GM19452 (cell line): ENCODE measurements at regions not wholly inside any gene's neighbourhood (a gene's known extent, or its start where the extent isn't known, plus 50 kb on each side); places are given as distances from the start of the nearest gene placed in this dataset.

ENCODE experiments used
- ATAC-seq: cut with Tn5 transposase; IDR thresholded peaks from one replicate; pipeline ENCODE4 v1.9.1; 2021; ENCODE audit not compliant: unreplicated experiment

DNA sequence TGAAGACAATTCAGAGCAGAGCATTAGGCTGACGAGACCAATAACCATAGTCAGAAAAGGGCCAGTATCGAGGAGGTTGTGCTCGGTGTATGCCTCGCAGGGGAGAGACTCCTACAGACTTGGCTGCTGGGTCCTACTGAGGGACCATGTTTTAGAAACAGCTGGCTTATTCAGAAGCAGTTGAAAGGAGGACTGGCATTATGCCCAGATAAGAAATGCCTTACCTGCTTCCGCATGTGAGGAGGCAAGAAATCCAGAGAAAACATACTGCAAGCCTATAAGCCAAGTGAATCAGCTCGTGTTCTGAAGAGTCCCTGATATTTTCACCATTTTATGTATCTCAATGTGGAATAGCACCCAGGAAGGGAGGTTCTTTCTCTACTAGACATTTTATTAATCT, 434.7 kb downstream of the GRB14 start:
- ATAC-seq, result no peak

DNA sequence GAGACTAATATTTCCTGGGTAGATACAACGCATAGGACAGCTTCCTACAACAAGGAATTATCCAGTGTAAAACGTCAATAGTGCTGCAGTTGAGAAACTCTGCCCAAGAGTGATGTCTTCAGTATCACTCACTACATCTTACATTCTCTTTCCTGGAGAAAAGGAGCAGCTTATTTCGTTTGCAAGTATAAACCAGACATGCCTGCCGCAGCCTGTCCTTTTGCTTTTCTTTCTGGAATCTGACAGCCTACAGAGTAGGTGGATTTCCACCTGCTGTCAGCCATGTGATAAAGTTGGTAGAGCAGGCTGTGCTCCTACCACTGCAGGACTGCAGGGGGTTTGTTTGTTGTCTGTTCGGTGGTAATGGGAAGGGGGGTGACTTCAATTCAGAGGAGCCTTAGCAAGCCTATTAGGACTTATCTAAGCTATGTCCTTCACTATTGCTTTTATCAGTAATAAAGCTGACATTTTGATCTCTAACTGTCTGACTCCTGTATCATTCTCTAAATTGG, 439.1 kb downstream of the GRB14 start:
- no peak for ATAC-seq

DNA sequence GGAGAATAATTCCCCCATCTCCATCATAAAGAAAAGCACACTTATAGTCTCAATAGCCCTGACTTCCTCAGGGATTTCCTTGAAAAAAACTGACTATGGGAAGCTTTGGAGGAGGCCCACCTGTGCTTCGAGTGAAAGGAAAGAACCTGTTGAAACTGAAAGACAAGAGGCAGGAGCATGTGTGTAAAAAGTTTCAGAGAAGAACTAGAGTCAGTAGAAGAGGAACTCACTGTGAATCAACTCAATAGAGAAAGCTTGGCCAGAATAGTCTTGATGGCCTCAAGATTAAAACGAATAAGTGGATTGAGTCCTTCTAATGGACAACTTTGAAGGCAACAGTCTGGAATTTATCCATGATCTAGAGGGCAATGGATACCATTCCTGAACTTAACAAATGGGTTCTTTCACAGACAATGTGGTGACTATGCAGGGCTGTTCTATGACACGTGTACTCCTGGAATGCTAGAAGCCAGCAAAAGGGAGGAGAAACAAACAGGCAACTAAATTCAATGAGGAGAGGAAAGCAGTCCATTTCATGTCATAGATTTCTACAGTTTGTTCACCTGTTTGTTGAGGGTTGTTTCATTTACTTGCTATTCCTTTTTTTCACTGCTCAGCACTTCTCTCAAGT, 442.3 kb downstream of the GRB14 start:
- no peak for ATAC-seq

DNA sequence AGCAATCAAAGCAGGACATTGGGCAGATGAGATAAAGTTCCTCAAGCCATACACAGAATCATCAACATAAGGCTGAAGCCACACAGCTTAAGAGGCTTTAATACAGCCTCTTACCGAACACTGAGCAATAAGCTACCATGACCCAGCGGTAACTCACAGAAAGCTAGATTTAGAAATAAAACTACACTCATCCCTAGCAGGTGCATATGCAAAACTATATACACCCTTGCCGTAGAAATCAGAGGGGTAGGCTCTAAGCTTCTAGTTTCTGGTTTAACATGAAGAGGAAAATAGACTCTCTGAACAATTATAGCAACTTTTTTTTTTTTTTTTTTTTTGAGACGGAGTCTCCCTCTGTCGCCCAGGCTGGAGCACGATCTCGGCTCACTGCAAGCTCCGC, 428.8 kb upstream of the FIGN start:
- no peak for ATAC-seq

DNA sequence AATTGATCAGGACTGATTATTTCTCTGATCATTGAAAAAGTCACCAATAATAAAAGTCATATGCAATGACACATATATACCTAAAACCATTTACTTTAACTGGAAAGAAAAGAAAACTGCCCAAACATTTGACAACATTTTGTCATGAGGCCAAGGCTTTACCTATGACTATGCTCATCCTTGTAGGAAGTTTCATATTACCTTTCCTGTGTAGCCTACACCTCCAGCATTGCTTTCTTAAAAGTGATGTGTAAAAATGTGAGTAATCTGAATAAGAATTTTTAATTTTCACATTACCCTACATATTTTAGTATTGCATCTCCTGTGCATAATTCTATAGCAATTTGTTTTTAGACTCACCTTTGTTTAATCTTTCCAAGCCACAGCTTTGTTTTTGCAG, 419.8 kb upstream of the FIGN start:
- ATAC-seq, result no peak

DNA sequence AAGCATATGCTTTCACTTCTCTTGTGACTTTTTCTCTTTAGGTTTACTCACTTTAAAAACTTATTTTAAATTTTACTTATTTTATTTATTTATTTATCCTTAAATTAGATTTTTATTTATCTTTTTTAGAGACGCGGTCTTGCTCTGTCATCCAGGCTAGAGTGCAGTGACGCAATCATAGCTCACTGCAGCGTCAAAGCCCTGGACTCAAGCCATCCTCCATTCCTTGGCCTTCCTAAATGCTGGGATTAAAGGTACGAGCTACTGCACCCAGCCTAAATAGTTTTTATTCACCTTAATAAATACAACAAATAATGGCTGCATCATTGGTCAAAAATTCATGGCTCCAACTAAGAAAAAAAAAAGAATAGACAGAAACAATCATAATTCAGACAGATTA, 415.7 kb upstream of the FIGN start:
- ATAC-seq, result no peak

DNA sequence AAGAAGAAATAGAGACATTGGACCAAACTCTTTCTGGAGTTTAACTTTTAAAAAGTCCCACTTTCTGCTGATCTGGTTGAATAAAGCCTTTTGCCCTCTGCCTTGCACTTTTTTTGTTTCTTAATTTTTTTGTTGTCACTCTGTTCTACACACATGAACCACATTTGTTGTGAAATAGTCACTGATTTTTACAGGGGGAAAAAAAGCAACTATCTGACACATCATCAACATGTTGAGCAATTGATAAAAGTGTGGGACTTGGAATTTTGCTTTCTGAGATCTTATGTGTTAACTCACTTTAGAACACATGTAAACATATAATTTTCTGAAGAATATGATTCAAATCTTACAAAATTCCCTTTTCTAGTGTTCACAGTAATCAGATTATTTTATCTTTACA, 414.8 kb upstream of the FIGN start:
- no peak for ATAC-seq

DNA sequence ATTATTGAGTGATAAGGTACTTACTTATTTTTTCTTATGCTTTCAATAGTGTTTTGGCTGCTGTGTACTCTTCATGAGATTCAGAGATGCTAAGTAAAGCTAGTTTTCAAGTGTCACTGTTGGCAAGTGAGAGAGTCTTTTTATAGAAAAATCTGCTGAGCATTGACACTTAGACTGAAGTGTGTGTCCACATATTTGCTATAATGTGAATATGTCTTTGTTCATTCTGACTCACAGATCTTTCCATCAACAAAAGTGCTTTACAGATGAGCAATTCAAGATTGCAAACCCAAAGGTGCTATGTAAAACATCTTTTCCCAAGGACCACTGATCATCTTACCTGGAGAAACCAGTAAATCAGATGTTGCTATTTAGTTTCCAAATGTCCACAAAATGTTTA, 410.6 kb upstream of the FIGN start:
- ATAC-seq, result no peak

DNA sequence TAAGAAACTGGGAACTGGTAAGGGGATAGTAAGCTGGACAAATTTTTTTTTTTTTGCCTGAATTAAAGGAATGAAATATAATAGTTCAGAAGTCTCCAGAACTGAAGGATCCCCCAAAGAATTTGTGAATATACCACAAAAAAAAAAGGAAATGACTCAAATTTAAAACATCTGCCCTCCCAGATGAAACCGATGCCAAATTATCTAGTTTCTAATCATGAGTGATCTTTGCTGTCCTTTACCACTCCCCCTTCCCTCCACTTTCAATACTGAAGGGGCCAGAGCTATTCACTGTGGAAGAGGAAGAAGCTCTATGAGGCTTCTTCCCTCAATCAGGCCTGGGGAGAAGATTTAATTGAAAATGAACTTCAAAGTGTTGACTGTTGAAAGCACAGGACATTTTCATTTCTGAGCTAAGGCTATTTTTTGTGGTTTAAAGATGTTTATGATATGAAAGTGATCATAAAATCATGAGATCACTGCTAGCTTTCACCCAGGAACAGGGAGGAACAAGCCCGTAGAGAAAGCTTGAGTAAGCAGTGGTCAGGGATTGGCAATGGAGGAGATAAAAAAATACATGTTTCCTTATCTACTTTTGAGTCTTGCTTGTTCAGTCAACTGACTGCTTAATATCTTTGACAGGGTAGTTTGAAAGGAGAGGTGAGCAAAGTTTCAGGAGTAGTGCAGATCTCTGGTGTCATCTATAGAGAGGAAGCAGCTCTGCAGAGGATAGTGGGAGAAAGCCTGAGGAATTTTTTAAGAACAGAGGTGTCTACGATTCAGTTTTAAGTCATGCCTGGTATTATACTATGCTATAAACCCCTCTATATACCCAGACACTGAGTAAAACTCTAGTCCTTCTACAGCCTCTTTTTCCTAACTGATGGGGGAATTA, 409.5 kb upstream of the FIGN start:
- no peak for ATAC-seq

DNA sequence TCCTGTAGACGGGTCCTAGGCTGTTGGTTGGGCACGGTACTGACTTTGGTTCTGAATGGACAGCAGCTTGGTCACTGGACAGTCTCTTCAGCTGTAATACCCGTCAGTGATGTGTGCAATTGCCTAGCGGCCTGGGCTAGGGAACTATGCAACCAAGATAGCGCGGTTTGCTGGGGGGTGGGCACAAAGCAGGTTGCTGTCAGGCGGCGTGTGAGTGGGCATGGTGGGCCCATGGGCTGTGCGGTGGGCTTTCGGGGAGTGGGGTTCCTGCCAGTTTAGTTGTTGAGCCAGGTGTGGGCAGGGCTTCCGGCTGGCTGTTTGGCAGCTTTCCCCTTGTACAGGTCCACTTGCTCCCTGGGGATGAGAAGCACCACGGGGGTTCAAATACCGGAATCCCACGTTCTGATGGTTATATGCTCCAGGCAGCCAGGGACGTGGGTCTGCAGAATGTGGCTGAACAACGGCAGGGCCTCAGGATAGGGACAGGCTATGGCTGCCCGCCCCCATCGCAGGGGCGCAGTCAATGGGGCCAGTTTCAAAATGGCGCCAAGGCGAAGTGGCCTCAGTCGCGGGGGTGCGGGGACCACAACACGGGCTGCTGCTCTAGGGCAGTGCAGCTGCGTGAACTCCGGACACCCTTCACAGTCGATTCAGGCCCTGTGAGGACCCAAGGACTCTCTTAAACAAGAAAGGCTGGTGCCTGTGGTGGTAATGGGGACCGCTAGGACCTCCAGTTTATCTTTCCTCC, 407.5 kb upstream of the FIGN start:
- no peak for ATAC-seq

DNA sequence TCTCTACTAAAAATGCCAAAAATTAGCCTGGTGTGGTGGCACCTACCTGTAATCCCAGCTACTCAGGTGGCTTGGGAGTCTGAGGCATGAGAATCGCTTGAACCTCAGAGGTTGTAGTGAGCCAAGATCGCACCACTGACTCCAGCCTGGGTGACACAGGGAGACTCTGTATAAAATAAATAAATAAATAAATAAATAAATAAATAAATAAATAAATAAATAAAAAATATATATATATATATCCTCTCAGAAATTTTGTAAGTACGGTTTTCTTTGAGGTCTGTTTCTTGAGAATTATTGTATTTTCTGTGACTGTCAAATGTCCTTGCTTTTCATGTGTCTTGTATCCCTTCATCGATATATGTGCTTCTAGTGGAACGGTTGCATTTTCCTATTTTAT, 406.9 kb upstream of the FIGN start:
- ATAC-seq, result no peak

DNA sequence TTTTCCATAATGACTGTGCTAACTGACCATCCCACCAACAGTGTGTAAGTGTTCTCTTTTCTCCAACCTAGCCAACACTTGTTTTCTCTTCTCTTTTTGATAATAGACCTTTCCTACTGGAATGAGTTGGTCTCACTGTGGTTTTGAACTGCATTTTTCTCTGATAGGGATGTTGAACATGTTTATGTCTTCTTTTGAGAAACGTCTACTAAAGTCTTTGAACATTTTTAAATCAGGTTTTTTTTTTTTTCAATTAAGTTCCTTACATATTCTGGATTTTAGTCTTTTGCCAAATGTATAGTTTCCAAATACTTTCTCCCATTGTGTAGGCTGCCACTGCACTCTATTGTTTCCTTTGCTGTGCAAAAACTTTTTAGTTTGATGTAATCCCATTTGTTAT, 405.5 kb upstream of the FIGN start:
- no peak for ATAC-seq

DNA sequence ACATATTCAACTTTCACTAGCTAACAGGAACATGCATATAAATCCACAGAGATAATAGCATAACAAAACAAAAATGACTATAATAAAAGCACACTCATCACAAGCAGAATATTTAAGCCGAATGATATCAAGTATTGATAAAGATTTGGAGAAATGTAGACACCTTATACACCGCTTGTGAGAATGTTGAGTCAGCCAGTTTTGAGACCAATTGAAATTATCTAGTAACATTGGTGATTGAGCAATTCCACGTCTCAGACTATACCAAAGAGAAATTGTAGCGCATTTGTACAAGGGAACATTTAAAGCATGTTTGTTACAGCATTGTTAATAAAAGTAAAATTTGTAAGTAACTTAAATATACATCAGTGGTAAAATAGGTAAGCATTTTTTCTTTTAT, 402.9 kb upstream of the FIGN start:
- no peak for ATAC-seq

DNA sequence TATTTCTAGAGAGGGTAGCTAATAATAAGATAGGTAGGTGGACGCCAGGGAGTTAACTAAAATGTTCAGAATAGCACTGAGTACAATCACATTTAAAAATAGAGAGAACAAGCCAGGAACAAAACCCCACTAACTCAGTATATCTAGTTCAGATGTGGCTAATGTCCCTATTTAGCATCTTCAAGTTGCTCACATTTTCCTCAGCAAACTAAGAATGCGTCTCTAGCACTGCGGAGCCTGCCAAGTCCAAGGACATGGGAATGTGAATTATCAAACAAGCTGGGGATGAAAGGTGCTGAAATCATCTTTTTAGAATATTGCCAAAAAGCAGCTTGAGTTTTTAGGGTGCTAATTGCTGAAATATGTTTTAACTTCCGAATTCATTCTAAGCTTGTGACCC, 398.5 kb upstream of the FIGN start:
- ATAC-seq, result no peak

DNA sequence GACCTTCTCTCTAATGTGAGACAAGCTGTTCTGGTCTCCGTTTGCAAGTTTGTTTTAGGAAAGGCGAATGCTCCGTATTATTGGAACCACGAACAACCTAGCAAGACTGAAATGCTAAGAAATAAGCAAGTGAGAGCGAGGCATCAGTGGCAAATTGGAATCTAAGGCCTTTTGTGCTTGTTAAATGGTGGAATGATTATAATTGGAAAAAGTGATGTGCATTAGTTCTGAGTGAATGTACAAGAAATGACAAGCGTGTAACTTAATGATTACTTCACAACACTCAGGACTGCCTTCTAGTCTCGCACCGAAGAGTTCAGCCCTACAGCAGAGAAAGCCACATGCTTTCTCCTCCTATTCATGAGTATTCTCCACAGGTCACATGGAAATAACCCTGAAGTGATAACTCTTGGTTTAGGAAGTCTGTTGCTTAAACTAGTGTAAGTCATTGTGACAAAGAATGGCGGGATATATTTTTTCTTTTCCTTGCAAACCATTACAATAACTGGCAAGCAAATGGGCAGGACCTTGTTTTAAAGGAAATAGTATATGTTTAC, 392.2 kb upstream of the FIGN start:
- no peak for ATAC-seq

DNA sequence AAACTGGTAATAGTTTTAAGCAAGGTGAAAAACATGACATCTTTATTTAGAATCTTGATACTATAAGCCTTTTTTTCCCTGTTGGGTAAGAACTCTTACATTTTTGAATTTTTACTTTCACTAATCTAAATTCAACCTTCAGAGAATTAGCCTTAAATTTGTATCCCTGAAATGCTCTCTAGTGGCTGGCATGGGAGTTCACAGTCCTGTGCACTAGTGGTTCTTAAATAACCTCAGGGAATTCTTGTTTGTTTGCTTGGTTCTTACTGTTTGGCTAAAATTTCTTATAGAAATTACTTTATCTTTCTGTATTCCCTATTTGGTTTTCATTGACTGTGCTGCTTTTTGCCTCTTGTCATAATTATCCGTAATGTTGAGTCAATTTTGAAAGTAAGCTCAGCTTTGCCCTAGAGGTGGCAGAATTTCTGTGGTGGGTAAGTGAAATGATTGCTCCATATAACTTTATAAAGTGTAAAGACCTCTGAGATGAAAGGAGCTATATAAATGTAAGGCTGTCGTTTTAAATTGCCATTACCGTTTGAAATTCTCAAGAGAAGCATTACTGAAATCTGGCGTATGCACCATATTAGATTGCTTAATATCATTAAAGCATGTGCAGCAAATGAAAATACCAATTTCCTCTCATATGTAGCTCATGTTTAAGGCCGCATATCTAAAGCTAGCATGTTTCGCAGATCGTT, 391.3 kb upstream of the FIGN start:
- no peak for ATAC-seq

DNA sequence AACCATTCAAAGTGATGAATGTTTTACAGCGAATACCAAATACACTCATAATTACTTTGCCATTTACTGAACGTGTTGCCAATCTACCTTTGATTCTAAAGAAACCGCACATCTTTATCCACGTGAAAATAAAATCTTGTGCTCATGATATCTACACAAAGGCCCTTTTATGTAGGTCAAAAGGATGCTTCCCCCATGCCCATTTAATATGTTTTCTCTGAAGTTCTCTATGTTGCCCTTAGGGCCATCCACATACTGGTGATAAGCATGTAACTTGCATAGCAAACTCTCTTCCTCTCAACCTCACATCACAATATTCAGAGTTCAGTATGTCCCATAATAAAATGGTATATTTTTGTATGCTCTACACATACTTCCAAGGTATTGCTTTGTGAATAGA, 380.0 kb upstream of the FIGN start:
- no peak for ATAC-seq

DNA sequence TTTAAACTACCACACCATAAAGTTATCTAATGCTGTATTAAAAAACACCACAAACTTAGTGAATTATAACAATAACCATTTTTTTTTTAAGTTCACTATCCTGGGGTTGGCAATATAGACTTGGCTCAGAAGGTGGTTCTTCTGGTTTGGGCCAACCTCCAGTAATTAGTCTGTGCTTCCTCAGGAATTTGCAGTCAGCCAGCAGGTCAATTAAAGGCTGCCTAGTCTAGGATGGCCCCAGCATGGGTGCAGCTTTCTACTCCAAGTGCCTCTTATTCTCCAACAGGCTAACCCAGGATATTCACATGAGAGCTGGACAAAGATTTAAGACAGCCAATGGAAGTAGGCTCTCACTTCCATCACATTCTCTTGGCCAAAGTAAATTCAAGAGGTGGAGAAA, 379.1 kb upstream of the FIGN start:
- no peak for ATAC-seq

DNA sequence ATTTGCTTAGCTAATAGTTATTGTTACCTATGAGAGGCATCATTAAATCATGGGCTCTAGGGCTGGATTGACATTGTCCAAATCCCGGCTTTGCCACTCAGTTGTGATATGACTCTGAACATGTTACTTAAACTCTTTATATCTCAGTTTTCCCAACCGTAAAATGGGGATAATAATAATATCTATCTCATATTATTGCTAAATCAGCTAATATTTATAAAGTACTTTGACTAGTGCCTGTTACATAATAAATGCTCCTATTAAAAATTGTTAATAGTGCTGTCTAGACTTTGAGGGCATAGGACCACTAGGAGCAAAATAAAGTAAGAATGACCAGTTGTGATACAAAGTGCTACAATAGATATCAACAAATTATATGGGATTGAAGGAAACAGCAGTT, 376.3 kb upstream of the FIGN start:
- ATAC-seq, result no peak

DNA sequence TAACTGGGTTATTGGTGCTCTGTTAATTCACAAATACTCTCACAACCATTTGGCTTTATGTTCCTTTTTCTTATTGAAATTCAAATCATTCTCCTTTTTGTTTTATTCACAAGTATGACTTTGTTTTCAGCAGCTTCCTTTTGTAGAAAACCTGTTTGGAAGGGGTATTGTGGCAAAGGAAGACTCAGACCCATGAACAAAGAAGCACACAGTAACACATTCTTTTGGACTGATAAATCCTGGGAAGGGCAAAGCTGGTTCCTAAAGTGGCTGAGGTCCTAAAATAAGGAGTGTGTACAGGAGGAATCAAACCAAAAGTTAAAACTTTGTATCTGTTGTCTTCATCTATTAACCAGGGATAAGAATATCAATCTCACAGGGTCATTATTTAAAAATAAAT, 374.7 kb upstream of the FIGN start:
- no peak for ATAC-seq

DNA sequence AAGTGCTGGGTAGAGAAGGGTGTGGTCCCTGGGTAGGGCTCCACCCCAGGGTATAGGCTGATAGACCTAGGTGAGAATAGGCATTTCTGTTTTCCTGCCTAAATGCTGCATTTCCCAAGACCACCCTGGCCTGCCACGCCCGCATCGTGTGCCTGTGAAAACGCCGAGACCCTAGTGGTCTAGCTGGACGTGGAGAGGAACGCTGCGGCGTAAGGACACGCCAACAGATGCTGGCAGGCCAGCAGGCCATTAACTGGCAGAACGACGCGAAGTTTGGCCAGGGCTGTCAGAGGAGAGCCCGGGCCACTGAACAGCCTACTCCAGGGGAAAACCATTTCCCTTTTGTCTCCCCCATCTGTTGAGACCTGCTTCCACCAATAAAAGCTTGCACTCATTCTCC, 373.2 kb upstream of the FIGN start:
- no peak for ATAC-seq
